ENCODE measurements at regions not wholly inside any gene's neighbourhood (a gene's known extent, or its start where the extent isn't known, plus 50 kb on each side); places are given as distances from the start of the nearest gene placed in this dataset.

DNA sequence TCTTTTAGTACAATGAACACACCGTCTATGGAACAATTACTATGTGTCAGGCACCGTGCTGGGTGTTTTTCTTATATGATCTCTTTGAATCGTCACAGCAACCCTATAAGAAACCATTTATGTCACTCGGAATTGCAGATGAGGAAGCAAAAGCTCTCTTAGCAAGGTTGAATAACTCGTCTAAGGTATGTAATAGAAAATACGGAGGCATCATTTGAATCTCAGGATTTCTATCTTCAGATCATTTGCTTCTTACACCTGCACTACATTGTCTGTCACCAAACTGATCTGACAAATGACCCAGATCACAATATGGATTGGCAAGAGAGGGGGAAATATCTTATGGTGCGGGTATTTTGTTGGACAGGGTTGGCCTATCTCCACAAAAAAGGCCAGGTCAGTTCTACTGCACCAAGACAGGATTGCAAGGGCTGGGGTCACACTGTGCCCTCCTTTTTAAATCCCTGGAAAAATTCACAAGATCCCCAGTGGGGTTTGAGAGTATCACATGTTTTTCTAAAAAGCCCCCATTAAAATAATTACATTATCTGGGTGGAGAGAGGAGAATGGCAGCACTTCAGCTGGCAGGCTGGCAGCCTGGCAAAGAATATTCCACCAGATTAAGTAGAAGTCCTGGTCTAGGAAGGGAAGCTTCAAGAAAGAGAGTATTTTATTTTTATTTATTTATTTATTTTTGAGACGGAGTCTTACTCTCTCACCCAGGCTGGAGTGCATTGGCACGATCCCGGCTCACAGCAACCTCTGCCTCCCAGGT, 110.7 kb upstream of the CLMP start:
- TF ChIP-seq, protein P1, sequence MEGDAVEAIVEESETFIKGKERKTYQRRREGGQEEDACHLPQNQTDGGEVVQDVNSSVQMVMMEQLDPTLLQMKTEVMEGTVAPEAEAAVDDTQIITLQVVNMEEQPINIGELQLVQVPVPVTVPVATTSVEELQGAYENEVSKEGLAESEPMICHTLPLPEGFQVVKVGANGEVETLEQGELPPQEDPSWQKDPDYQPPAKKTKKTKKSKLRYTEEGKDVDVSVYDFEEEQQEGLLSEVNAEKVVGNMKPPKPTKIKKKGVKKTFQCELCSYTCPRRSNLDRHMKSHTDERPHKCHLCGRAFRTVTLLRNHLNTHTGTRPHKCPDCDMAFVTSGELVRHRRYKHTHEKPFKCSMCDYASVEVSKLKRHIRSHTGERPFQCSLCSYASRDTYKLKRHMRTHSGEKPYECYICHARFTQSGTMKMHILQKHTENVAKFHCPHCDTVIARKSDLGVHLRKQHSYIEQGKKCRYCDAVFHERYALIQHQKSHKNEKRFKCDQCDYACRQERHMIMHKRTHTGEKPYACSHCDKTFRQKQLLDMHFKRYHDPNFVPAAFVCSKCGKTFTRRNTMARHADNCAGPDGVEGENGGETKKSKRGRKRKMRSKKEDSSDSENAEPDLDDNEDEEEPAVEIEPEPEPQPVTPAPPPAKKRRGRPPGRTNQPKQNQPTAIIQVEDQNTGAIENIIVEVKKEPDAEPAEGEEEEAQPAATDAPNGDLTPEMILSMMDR (IDR thresholded peaks at IDR 0.05) = no peak
- TF ChIP-seq POLR2A (IDR thresholded peaks at IDR 0.05) (no peak), EP300 (IDR thresholded peaks at IDR 0.05) (no peak), POLR2AphosphoS5 (IDR thresholded peaks at IDR 0.05) (no peak)

Data from stomach (tissue), 4 donors.